Stomach smooth muscle (tissue), 2 donors: ENCODE measurements at regions not wholly inside any gene's neighbourhood (a gene's known extent, or its start where the extent isn't known, plus 50 kb on each side); places are given as distances from the start of the nearest gene placed in this dataset.

Experiments
- H3K27ac ChIP-seq: one replicate; pipeline ENCODE4 v1.7.0; 2013; ENCODE audit warnings: mild to moderate bottlenecking, low read length, inconsistent platforms
- H3K27me3 ChIP-seq, 2 donors: one replicate each; pipeline ENCODE4 v1.7.0; 2013; ENCODE audit warnings: low read length in 2 of 2; ENCODE audit not compliant: insufficient read depth in 2 of 2, control insufficient read depth in 1 of 2
- H3K36me3 ChIP-seq, 2 donors: one replicate each; pipeline ENCODE4 v1.7.0; 2013; ENCODE audit warnings: low read length in 2 of 2; ENCODE audit not compliant: control insufficient read depth in 2 of 2, insufficient read depth in 2 of 2
- H3K4me1 ChIP-seq: one replicate; pipeline ENCODE4 v1.7.0; 2013; ENCODE audit warnings: low read length; ENCODE audit not compliant: control insufficient read depth, insufficient read depth
- H3K4me3 ChIP-seq, 2 donors: one replicate each; pipeline ENCODE4 v1.7.0; 2013; ENCODE audit warnings: low read length in 2 of 2
- H3K9ac ChIP-seq, 2 donors: one replicate each; pipeline ENCODE4 v1.7.0; 2013; ENCODE audit warnings: low read length in 2 of 2, mild to moderate bottlenecking in 1 of 2
- H3K9me3 ChIP-seq, 2 donors: one replicate each; pipeline ENCODE4 v1.7.0; 2013; ENCODE audit warnings: low read length in 2 of 2; ENCODE audit not compliant: control insufficient read depth in 2 of 2
- donor health status: healthy.
- donor health status: Pancreatic carcinoma.

- Histone ChIP-seq H3K9me3 (peaks cover 0 to 3% of the 10 kb centered on the region in 2 donors), H3K36me3 (no peaks in the 10 kb centered on the region), H3K4me3 (no peak overlapping the region), H3K27me3 (no peaks in the 10 kb centered on the region), H3K4me1 (no peaks in the 10 kb centered on the region), H3K9ac (no peak overlapping the region), H3K27ac (no peak overlapping the region)
Observed at GRCh38 chr1:58256041-58256440, 290.5 kb downstream of the OMA1 start.

- Histone ChIP-seq H3K27ac (no peak overlapping the region), H3K4me1 (peaks cover 2% of the 10 kb centered on the region), H3K4me3 (no peak overlapping the region), H3K36me3 (no peaks in the 10 kb centered on the region), H3K9me3 (peaks cover 0 to 3% of the 10 kb centered on the region in 2 donors), H3K27me3 (peaks cover 0 to 2% of the 10 kb centered on the region in 2 donors), H3K9ac (no peak overlapping the region)
Observed at GRCh38 chr1:58255192-58255591, 291.3 kb downstream of the OMA1 start.

- H3K9me3 ChIP-seq = peaks cover 0 to 3% of the 10 kb centered on the region in 2 donors
- H3K9ac ChIP-seq = no peak overlapping the region
- no peak overlapping the region for H3K4me3 ChIP-seq
- H3K4me1 ChIP-seq = peaks cover 24% of the 10 kb centered on the region
- no peak overlapping the region for H3K27ac ChIP-seq
- no peaks in the 10 kb centered on the region for H3K36me3 ChIP-seq
- peaks cover 26% of the 10 kb centered on the region in 2 donors for H3K27me3 ChIP-seq
Observed at GRCh38 chr1:58251430-58252073, 295.0 kb downstream of the OMA1 start.

GRCh38 chr1:58250587-58250948 lies 296.0 kb downstream of the OMA1 start:
- no peak overlapping the region for H3K9ac ChIP-seq
- peaks cover 30 to 31% of the 10 kb centered on the region in 2 donors for H3K27me3 ChIP-seq
- H3K4me1 ChIP-seq = peaks cover 24% of the 10 kb centered on the region
- H3K36me3 ChIP-seq = no peaks in the 10 kb centered on the region
- H3K4me3 ChIP-seq = peak overlapping the region; percentile 22 to 55
- peaks cover 0 to 2% of the 10 kb centered on the region in 2 donors for H3K9me3 ChIP-seq
- H3K27ac ChIP-seq = no peak overlapping the region

GRCh38 chr1:58249737-58250586 lies 296.6 kb downstream of the OMA1 start:
- Histone ChIP-seq H3K4me3 (peak overlapping the region; percentile 47 to 55), H3K9me3 (no peaks in the 10 kb centered on the region), H3K27me3 (peaks cover 34 to 35% of the 10 kb centered on the region in 2 donors), H3K9ac (no peak overlapping the region), H3K36me3 (no peaks in the 10 kb centered on the region), H3K27ac (no peak overlapping the region), H3K4me1 (peaks cover 24% of the 10 kb centered on the region)

GRCh38 chr1:58249388-58249736 lies 297.2 kb downstream of the OMA1 start:
- no peaks in the 10 kb centered on the region for H3K9me3 ChIP-seq
- H3K4me1 ChIP-seq = peaks cover 24% of the 10 kb centered on the region
- peaks cover 36 to 38% of the 10 kb centered on the region in 2 donors for H3K27me3 ChIP-seq
- no peak overlapping the region for H3K27ac ChIP-seq
- peak overlapping the region; percentile 47 to 55 for H3K4me3 ChIP-seq
- no peaks in the 10 kb centered on the region for H3K36me3 ChIP-seq
- H3K9ac ChIP-seq = no peak overlapping the region

GRCh38 chr1:58248791-58249190 lies 297.7 kb downstream of the OMA1 start:
- H3K4me3 ChIP-seq = no peak overlapping the region
- no peaks in the 10 kb centered on the region for H3K36me3 ChIP-seq
- peaks cover 24% of the 10 kb centered on the region for H3K4me1 ChIP-seq
- no peaks in the 10 kb centered on the region for H3K9me3 ChIP-seq
- H3K27ac ChIP-seq = no peak overlapping the region
- H3K9ac ChIP-seq = no peak overlapping the region
- peaks cover 36 to 38% of the 10 kb centered on the region in 2 donors for H3K27me3 ChIP-seq

- peaks cover 24% of the 10 kb centered on the region for H3K4me1 ChIP-seq
- H3K4me3 ChIP-seq = no peak overlapping the region
- no peak overlapping the region for H3K27ac ChIP-seq
- H3K27me3 ChIP-seq = peaks cover 36 to 38% of the 10 kb centered on the region in 2 donors
- no peak overlapping the region for H3K9ac ChIP-seq
- no peaks in the 10 kb centered on the region for H3K9me3 ChIP-seq
- H3K36me3 ChIP-seq = no peaks in the 10 kb centered on the region
Observed at GRCh38 chr1:58248072-58248471, 298.5 kb downstream of the OMA1 start.

- H3K36me3 ChIP-seq = no peaks in the 10 kb centered on the region
- H3K9ac ChIP-seq = no peak overlapping the region
- H3K4me1 ChIP-seq = peaks cover 24% of the 10 kb centered on the region
- no peaks in the 10 kb centered on the region for H3K9me3 ChIP-seq
- H3K27ac ChIP-seq = no peak overlapping the region
- no peak overlapping the region for H3K4me3 ChIP-seq
- peaks cover 36 to 41% of the 10 kb centered on the region in 2 donors for H3K27me3 ChIP-seq
Observed at GRCh38 chr1:58246549-58246948, 300.0 kb downstream of the OMA1 start.

- H3K9me3 ChIP-seq = no peaks in the 10 kb centered on the region
- H3K36me3 ChIP-seq = no peaks in the 10 kb centered on the region
- no peak overlapping the region for H3K9ac ChIP-seq
- H3K27me3 ChIP-seq = peaks cover 34 to 41% of the 10 kb centered on the region in 2 donors
- H3K27ac ChIP-seq = no peak overlapping the region
- H3K4me3 ChIP-seq = no peak overlapping the region
- H3K4me1 ChIP-seq = peaks cover 19% of the 10 kb centered on the region
Observed at GRCh38 chr1:58244872-58245271, 301.7 kb downstream of the OMA1 start.

GRCh38 chr1:58238846-58239245 lies 307.7 kb downstream of the OMA1 start:
- Histone ChIP-seq H3K9me3 (no peaks in the 10 kb centered on the region), H3K36me3 (no peaks in the 10 kb centered on the region), H3K4me1 (no peaks in the 10 kb centered on the region), H3K9ac (no peak overlapping the region), H3K27ac (no peak overlapping the region), H3K4me3 (no peak overlapping the region), H3K27me3 (peaks cover 0 to 3% of the 10 kb centered on the region in 2 donors)
